GM18909 (cell line): ENCODE measurements at regions not wholly inside any gene's neighbourhood (a gene's known extent, or its start where the extent isn't known, plus 50 kb on each side); places are given as distances from the start of the nearest gene placed in this dataset.

Source experiments
- ATAC-seq: cut with Tn5 transposase; IDR thresholded peaks from one replicate; pipeline ENCODE4 v1.9.1; 2021; ENCODE audit warnings: mild to moderate bottlenecking; ENCODE audit not compliant: unreplicated experiment, poor library complexity

DNA sequence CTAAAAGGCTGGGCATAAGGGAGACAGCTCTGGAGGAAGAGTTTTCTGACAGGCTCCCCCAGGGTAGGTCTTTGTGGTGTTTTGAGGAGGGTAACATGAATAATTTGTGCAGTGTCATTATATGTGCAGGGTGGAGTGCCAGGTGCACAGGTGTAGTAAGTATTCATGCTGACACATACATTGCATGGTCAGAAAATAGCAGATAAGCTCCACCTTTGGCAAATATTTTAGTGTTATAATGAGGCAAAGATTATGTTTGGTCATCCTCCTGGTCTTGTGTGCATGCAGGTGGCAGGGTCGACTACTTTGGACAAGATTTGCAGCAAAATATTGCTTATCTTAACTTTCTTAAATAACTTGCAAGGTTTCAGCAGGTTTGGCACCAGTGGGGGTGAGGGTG, 910.4 kb upstream of the PCDH10 start:
- no peak for ATAC-seq

DNA sequence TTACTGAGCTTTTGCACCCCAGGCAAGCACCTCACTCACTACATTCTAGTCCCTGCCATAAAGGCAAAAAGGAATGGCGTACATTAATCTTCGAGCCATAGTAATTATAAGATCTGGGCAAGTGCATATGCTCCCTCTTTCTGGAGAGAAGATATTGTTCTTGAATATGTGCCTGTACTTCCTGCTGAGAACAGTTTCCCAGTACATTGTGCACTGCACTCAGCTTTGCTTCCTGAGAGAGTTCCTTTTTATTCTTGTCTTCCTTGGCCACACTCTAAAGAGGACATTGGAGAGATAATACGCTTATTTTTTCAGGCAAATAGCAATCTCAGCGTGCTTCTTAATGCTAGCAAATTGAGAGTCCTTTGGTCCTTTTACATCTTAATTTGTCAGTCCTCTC, 909.0 kb upstream of the PCDH10 start:
- ATAC-seq: no peak

DNA sequence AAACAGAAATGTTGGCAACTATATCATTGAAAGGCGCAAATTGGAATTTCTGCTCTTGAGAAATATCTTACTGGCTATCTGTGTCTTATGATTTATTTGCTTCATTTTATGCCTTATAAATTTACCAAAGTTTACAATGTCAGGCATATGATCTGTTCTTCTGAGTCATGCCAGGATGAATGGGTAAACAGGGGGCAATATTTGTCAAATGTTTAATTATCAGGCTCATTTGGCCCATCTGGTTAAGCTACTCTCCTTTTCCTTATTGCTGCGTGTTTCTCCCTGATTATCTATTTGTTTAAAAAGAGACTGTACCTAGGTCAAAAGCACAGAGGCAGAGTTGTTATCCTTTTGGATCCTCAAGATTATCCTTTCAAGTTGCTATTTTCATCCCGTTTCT, 903.8 kb upstream of the PCDH10 start:
- no peak for ATAC-seq

DNA sequence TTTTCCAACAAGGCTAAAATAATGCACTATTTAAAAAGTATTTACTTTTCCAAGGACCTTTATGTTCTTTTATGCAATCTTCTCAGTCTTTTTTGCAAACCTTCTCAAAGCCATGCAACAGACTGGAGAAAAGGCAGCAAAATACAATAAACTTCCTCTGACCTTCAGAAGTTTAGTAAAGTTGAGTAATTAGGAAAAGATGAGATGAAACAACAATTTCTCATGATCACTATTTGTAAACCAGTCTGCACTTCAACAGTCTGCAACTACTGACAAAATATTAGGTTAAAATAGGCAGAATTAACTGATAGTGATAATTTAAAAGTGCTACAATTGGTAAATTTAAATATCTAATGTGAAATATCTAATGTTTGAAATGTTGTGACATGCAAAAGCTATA, 884.9 kb upstream of the PCDH10 start:
- no peak for ATAC-seq

DNA sequence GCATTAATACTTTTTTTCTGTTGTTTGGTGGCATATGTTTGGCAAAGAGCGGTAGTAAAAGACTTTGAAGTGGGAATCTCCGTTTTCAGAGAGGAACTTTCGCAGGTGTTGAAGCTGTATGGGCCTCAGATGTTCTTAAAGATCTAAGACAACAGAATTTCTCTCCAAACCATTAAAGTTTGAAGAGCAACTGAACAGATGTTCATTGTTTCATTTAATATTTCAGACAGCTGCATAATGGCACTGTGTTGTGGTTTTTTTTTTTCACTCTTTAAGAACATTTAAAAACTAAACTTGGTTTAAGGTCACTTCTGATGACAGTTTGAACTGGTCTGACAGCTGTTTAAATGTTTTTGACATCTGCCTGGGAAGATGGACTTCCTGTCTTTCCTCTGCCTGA, 882.7 kb upstream of the PCDH10 start:
- no peak for ATAC-seq

DNA sequence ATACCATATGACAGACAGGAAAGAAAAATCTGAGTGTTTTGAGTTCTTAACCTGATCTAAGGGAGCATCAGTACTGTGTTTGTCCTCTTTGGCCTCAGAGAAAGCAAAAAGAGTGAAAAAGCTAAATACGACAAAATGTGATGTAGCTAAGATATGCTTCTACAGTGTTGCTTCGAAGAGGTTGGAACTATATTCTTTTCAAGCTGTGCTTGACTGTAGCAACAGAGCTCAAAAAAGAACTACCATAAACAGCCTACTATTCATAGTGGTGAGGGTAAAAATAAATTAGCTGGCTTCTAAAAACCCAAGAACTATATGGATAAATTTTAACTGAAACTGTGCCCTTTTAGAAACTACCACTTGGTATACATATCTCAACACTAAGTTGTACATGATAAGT, 881.8 kb upstream of the PCDH10 start:
- no peak for ATAC-seq

DNA sequence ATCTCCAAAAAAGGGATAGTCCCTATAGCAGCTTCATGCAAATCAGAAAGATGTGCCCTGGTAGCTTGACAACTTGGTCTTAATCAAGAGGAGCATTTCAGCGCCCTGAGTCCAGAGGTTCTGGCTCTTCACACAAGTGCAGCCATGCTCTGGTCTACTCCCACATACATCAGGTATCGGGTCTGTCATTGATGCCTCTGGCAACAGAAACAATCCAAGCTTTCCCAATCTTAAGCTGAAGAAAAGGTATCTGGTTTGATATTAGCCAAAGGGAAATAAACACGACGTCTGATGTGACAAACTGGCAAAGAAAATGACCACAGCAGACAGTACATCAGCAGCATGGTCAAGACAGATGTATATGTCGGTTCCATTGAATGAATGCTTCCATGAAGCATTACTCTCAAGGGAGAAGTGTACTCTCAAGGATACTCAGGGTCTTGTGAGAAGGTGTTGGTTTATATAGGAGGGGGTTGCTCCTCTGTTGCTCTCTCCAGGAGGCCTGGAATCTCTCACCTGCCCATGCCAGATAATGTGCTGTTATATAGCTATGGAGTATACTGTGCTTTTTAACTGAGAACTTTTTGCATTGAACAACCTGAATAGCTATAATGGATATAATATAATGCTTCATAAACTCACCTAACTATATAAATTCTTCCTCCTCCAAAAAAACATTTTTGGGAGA, 879.6 kb upstream of the PCDH10 start:
- ATAC-seq: no peak

DNA sequence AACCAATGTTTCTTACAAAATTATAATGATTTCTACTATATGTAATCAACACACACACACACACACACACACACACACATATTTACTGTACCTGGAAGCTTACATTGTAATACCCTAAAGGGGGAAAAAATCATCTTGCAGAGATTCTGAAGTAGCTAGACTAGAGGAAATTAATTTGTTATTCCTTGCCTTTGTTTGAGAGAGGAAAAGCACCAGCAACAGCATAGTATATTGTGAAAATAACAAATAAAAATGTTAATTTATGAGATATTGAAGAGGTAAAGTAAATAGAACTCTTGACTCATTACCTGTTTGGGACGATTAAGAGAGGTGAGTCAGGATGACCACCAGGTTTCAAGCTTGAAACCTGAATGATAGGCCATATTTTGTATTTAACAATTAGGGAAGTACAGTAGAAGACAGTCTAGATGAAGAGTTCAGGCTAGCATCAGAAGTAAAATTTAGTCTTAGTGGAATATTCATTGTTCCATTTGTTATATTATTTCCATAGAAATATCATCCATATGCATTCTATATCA, 873.4 kb upstream of the PCDH10 start:
- ATAC-seq: no peak

DNA sequence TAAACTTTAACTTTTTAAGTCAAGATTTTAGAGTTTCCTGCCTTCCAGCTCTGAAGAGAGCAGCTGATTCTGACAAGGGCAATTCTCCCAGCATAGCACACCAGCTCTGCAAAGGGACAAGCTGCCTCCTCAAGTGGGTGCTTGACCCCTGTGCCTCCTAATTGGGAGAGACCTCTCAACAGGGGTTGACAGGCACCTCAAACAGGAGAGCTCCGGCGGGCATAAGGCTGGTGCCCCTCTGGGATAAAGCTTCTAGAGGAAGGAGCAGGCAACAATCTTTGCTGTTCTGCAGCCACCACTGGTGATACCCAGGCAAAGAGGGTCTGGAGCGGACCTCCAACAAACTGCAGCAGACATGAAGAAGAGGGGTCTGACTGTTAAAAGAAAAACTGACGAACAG, 872.9 kb upstream of the PCDH10 start:
- ATAC-seq: no peak

DNA sequence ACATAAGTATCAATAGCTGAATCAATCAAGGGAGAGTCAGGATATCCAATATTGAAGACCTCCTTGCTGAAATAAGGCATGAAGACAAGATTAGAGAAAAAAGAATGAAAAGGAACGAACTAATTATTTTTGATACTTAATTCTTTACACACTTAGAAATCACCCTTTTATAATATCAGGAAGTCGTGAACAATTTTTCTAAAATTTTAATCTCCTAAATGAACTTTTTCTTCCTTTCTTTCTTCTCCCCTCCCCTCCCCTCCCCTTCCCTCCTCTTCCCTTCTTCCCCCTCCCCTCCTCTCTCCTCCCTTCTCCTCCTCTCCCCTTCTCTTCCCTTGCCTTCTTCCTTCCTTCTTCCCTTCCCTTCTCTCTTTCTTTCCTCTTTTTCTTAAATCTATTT, 872.1 kb upstream of the PCDH10 start:
- no peak for ATAC-seq

DNA sequence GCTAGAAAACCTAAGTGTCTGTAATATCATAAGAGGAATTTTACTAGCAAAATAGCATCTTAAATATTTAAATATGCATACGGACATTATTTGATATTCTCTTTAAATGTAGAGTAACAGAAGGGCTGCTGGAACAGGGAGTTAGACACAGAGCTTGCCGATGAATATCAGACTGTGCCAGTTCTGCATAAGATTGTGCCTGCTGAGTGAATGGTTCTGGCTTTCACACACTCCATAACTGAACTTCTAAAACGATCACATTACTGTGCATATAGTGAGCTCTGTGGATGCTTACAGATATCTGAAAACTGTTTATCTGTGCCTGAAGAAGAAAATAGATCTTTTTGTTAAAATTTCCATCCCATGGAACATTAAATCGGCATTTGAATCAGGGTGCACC, 867.4 kb upstream of the PCDH10 start:
- no peak for ATAC-seq

DNA sequence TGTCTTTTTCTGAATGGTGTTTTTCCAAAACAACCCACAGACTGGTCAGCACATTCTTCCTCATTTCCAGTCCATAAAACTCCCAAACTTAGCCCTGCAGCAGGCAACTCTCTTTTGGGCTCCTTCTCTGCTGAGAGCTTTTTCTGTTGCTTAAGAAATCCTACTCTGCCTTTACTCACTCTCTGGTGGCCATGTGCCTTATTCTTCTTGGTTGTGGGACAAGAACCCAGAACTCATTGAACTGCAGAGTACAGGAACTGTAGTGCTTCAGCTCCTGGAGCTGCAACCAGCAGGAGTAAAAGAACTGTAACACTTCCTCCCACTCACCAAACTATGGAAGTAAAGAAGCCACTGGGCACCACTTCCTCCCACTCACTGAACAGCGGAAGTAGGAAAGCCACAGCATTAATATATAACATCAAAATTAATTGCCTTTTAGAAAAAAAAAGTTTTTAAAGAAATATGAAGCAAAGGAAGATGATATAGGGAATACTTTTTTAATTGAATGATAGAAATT, 864.1 kb upstream of the PCDH10 start:
- ATAC-seq: no peak

DNA sequence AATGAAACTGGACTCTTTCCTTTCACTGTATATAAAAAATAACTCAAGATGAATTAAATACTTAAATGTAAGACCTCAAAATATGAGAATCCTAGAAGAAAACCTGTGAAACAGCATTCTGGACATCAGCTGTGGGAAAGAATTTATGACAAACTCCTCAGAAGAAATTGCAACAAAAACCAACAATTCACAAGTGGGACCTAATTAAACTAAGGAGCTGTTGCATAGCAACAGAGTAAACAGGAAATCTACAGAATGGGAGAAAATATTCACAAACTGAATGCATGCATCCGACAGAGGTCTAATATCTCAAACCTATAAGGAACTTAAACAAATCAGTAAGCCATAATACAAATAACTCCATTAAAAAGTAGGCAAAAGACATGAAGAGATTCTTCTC, 851.7 kb upstream of the PCDH10 start:
- no peak for ATAC-seq

DNA sequence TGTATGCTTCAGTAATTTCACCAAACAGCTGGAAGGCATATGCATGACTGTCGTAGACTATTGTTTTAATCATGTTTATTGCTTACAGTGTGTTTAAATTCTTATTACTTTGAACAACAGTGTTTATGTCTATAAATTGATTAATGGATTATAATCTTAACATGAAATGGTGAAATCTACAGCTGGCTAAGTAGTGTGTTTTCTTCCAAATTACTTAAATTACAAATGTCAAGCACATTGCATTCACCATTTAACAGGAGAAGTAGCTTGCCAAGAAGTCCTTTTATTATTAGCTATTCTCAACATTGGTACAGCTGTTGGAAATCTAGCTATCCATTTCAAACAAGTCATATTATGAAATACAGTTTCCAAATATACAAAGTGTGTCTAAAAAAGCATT, 849.3 kb upstream of the PCDH10 start:
- no peak for ATAC-seq

DNA sequence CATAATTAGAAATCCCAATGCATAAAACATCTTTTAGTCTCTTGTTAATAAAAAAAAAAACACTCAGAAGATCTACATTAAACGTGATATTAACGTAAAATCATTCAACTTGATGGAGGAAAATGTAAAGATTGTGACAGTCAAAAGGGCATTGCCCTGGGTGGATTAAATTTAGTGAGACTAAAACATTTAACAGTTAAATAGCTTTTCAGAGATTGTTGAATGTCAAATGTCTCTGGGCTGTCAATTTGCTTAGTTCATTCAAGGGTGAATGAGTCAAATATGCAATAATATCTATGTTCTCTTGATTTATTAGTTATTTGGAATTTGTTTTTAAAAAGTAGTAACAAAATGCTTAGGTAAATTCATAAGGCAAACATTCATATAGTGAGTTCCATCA, 836.6 kb upstream of the PCDH10 start:
- no peak for ATAC-seq

DNA sequence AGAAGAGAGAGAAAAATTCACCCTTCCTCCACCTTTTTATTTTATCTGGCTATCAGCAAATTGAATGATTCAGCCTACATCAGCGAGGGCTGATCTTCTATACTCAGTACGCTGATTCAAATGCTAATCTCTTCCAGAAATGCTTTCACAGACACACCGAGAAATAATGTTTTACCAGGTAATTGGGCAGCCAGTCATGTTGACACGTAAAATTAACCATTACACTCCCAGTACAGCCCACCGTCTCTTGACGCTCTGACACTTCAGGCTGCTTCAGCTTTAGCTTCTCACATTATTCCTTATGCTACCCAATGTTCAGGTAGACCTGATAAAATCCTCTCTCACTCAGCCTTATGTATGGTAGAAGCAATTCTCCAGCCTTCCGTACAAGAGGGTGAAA, 835.2 kb upstream of the PCDH10 start:
- ATAC-seq: no peak

DNA sequence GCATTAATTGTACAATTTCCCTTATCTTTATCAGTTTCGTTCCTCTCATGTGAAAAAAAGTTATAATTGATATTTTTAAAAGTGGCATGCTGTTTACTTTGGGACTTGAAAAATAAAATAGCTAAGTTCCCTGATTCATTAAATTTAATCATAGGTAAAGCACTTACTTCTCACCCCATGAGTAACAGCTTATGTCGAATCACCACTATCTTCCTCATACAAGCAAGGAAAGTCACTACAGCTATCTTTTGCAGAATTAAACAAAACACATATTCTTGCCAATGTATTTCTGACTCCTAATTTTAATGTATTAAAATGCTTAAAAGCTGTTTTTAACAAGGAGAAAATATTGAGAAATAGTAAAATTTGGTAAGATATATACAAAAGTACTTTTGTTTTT, 832.4 kb upstream of the PCDH10 start:
- ATAC-seq: no peak

DNA sequence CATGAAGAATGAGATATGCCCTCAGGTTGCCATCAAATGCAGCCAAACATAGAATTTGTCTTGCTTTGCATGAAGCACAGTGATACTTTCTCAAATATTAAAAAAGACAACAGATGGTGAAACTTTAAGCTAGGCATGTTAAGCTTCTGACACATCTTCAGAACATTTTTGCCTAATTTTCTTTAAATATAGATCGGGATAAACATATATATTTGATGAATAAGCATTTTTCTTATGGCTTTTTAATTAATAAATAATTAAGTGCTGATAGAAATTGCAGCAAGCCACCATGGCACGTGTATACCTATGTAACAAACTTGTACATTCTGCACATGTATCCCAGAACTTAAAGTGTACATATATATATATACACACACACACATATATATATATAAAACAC, 831.2 kb upstream of the PCDH10 start:
- no peak for ATAC-seq

DNA sequence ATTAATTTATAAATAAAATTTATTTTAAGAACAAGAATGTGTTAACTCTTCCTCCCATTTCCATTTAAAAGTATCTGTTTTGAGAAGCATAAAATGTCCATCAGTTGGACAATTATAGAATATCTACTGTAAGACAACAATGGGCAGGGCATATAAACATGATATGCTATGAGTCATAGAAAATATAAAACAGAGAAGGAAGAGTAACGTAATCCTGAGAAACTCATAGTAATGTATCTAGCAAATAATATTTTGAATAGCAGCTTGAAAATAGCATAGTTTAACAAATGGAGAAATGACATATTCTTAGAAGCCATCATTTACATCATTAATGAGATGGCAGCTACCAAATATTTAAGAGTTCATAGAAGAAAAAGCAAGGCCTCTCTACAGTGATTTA, 820.3 kb upstream of the PCDH10 start:
- ATAC-seq: no peak

DNA sequence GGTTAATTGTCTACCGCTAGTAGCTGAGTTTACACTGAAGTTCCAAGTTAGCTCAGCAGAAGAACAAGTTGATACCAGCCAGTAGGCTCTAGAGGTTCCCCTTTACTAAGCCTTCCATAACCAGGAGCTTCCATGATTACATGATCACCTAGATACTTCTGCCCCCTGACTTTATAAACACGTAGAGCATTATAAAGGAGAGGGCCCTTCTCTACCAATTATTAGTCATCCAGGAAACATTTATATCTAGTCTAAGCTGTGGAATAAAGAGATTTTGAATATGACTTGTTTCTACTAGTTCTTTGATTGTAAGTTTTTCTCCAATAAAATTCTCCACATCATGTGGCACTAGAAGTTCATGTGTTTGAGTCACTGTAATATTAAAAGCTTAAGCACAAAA, 818.1 kb upstream of the PCDH10 start:
- no peak for ATAC-seq

DNA sequence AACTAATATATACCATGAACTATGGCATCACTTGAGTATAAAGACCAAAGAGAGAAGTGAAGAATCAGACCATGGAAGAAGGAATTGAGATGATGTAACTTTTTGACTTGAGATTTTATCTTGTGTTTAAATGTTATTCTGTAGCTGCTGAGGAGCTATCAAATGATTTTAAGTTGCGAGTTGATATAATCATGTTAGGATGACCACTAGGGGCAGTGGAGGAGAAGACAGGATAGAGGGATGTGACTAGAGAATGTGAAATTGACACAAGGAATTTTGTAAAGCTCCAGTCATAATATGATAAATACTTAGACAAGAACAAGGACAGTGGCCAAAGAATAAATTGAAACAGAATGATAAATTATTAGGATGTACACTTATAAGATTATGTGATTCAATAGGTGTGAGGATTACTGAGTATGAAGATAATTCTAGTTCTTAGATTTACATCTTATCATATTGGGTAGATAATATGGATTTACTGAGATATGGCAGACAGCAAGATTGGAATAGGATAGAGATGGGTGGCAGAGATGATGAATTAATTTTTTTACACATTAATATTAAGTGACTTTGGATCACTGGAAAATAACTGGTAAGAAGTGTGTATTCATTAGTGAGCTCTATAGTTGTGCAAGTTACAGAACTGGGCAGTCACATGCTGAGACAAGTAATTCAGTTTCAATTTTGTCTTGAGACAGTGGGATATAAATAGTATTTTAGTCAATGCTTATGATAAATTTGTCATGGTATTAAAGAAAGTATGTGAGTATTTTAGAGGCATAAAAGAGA, 816.0 kb upstream of the PCDH10 start:
- no peak for ATAC-seq

DNA sequence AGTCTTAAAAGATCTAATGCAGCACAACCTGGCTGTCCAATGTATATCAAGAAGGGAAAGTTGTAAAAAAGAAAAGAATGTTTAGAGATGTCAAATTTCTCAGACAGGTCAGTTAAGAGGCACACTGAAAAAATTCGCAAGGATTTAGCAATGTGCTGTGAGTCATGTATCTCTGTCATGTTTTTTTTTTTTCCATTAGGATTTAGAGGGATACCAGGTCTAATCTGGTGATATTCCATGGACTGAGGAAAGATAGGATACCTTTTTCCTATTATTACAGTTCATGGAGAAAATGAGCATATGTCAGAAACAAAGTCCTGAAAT, 815.4 kb upstream of the PCDH10 start:
- no peak for ATAC-seq
